Inflammatory macrophage treated with lipopolysaccharide for 1 hour (primary cell): ENCODE measurements at regions not wholly inside any gene's neighbourhood (a gene's known extent, or its start where the extent isn't known, plus 50 kb on each side); places are given as distances from the start of the nearest gene placed in this dataset.

Source experiments
- DNase-seq, 2 donors: peaks; one replicate each; pipeline ENCODE4 v3.0.0-alpha.2; 2020 to 2022

- no peak for DNase-seq
Measured at GRCh38 chr7:46146454-46147255, 225.6 kb upstream of the IGFBP3 start.

DNA sequence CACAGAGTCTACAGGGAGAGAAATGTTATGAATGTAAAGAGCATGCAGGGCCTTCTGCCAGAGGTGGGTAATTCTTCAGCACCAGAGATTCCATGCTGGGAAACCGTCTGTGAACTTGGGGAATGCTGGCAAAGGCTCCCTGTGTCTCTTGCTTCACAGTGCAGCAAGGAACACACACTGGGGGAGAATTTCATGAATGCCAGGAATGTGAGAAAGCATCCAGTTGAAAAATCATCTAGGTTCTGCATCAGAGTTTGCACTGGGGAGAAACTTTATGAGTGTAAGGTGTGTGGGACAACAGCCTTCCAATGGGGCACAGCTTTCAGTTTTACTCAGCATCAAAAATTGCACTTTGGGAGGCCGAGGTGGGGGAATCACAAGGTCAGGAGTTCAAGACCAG is 224.3 kb upstream of the IGFBP3 start:
- no peak for DNase-seq

GRCh38 chr7:46143949-46144917 is 223.2 kb upstream of the IGFBP3 start:
- no peak for DNase-seq

DNA sequence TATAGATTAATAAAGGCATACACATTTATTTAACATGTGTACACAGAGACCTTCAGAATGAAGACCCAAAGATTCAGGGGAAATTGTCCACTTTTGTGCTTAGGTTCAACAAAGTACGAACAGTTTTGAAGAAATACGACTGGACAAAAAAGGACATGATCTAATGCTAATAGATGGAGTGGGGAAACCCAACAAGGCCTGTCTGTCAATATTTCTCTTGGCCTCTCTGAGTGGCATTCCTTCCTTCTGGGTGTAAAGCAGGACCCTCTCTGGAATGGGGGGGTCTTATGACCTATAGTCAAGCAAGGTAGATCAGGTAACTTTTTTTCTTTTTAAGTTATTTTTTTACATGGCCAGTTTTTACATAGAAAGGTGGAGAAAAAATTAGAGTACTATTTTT is 222.3 kb upstream of the IGFBP3 start:
- DNase-seq = no peak

DNA sequence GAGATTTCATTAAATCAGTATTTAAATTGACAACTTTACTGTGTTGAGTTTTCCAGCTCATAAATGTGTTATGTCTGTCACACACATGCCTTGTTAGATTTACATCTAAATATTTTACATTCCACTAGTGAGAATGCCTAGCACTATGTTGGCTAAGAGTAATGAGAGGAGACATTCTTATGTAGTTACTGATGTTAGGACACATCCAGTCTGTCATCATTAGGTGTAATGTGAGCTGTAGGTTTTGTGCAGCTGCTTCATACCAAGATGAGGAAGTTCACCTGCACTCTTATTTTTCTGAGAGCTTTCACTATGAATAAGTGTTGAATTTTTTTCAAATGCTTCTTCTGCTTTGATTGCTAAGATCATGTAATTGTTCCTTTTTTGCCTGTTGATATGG is 218.0 kb upstream of the IGFBP3 start:
- no peak for DNase-seq

DNA sequence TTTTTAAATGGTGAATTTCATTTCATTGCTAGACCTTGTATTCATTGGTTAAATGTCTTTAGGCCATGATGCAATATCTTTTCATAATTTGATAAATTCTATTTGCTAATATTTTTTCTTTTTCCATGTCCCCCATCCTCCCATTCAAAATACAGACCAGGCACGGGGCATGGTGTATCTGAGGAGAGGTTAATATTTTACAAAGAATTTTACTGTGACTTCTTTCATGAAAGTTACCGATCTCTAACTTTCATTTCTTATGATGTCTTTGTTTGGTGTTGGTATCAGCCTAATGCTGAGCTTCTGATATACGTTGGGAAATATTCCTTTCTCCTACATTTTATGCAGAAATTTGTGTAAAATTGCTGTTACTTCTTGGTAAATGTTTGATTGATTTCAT is 216.7 kb upstream of the IGFBP3 start:
- DNase-seq = no peak

- no peak for DNase-seq
Measured at GRCh38 chr7:46135557-46135956, 214.5 kb upstream of the IGFBP3 start.

GRCh38 chr7:46134795-46135194 is 213.7 kb upstream of the IGFBP3 start:
- no peak for DNase-seq

- no peak for DNase-seq
Measured at GRCh38 chr7:46134385-46134784, 213.3 kb upstream of the IGFBP3 start.

DNA sequence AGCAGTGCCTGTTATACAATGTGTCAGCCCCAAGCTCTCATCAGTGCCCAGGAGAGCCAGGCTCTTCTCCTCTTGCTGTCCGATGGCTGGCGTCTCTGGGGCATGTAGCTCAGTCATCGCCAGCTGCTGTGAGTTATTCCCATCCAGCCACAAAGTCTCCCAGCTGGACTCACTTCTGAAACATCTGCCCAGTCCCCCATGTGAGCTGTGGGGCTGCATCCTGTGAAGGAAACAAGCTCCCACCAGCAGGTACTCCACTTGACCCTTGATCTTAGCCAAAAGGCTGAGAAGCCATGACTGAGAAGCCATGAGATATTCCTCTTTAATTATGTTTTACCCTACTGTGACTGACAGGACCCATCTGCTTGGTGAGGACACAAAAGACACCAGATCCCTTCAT is 212.7 kb upstream of the IGFBP3 start:
- DNase-seq = no peak

GRCh38 chr7:46133072-46133471 is 212.0 kb upstream of the IGFBP3 start:
- DNase-seq = no peak

GRCh38 chr7:46131916-46132795 is 211.1 kb upstream of the IGFBP3 start:
- no peak for DNase-seq

DNA sequence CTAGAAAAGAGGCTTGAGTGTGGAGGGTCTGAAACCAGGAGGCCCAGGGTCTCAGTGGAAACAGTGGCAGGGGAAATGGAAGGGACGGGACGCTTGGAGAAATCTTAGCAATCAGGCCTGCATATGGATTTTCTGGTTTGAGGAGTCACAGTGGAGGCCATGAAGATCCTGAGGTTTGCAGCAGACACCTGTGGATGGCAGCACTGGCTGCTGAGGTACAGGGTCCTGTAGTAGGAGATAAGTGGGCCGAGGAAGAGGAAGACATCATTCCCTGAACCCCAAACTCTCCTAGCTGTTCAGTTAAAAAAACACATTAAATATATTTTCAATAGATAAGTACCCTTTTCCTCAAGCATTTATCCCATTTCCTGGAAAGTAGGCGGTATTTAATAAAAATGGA is 208.8 kb upstream of the IGFBP3 start:
- DNase-seq = no peak

DNA sequence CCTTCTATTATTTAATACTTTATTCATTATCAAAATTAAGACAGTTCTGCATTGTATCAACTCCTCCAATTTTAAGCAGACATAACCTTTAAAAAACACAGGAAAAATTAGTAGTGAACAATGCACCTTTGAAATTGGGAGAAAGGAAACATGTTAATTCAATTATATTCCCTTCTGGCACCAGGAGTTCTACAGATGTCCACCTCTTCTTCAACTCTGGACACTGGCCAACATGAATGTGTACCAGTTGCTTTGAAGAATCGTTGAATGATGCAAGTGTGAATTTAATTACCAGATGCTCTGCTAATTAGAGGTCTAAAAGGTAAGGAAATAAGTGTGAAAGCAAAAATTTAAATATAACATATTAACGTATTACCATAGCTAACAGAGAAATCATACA is 206.7 kb upstream of the IGFBP3 start:
- DNase-seq = no peak

DNA sequence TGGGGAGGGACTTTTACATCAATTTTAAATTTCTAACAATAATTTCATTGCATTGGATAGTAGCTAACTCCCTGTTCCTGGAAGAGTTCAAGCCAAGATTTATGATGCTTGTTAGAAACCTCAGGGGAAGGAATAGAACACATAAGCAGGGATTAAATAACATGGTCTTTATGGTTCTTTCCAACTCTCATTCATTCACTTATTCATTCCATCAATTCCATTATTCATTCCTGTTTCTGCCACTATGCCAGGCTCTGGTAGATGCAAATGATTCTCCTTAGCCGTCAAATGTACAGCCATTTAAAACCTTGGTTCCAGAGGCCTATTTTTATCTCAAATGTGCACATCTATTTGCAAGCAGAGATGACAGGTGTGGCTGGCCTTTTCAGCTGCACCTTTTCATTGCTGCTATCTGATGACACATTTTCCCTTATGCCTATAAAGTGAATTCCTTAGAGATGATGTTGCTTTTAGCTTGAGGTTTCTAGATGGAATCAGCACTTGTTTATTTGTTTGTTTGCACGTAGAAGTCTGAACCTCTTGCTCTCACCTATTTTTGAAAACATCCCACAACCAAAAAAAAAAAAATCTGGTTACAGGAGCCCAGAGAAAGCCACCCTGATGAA is 205.7 kb upstream of the IGFBP3 start:
- DNase-seq = no peak

- no peak for DNase-seq
Measured at GRCh38 chr7:46123756-46124343, 202.8 kb upstream of the IGFBP3 start.

DNA sequence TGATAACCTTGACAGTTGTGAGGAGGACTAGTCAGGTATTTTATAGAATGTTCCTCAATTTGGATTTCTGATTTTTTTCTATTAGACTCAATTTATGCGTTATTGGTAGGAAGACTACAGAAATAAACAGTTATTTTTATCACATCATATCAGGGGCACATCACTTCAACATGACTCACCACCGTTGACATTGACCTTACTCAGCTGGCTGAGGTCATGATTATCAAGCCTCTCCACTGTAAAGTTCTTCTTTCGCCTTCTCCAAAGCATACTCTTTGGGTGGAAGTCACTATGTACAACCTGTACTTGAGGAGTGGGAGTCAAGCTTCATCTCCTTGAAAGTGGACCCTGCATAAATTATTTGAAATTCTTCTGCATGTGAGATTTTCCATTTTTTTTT is 194.3 kb upstream of the IGFBP3 start:
- no peak for DNase-seq

- DNase-seq = no peak
Measured at GRCh38 chr7:46109437-46109836, 188.4 kb upstream of the IGFBP3 start.

GRCh38 chr7:46108272-46108671 is 187.2 kb upstream of the IGFBP3 start:
- DNase-seq = no peak

DNA sequence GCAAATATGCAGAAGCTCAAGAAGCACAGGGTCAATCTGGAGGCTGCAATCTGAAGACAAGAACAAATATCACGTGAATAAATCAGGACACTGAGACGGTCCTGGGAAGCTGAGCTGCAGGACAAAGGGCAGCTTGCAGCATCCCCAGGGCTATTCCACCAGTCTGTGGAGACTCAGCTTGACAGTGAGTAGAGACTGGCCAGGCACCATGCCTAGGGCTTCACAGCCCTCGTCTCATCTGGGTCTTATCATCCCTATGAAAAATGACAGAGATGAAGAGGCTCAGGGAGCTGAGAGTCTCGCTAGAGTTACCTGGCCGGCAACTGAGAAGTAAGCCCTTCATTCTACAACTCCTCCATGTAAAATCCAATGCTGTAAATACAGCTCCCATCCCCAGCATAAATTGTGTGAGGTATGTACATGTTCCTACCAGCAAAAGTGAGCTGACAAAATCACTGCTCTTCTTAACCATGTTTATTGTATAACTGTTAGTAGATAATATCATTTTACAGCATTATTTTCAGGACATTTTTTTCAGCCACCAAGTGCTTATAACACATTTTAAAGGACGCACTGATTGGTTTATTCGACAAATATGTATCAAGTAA is 186.6 kb upstream of the IGFBP3 start:
- no peak for DNase-seq

DNA sequence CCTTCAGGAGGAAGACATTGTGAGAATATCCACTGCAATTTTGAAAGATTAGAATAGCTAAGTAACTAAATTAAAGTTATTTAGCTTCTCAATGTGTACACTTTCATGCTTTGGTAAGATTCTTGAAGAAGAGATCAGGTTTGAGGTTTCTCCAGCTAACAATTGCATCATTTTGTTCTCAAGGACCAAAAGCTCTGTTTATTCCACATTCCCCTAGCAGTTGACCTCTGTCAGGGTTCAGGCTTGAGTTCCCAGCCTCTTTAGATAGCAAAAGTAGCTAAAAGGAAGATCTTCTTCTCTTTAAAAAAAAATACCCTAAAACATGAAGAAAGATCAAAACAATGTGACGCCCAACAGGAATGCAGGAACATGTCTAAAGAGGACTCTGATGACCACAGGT is 179.4 kb upstream of the IGFBP3 start:
- DNase-seq = no peak

- no peak for DNase-seq
Measured at GRCh38 chr7:46099076-46099475, 178.0 kb upstream of the IGFBP3 start.
